GM19043 (cell line): ENCODE measurements at regions not wholly inside any gene's neighbourhood (a gene's known extent, or its start where the extent isn't known, plus 50 kb on each side); places are given as distances from the start of the nearest gene placed in this dataset.
"Not testable (repeated sequence)": the region's sequence is repeated elsewhere in the genome, so short reads cannot be mapped to it uniquely, and the experiment has no call there.

Experiments used
- ATAC-seq: cut with Tn5 transposase; IDR thresholded peaks from one replicate; pipeline ENCODE4 v1.9.1; 2021; ENCODE audit warnings: low read depth; ENCODE audit not compliant: unreplicated experiment

DNA sequence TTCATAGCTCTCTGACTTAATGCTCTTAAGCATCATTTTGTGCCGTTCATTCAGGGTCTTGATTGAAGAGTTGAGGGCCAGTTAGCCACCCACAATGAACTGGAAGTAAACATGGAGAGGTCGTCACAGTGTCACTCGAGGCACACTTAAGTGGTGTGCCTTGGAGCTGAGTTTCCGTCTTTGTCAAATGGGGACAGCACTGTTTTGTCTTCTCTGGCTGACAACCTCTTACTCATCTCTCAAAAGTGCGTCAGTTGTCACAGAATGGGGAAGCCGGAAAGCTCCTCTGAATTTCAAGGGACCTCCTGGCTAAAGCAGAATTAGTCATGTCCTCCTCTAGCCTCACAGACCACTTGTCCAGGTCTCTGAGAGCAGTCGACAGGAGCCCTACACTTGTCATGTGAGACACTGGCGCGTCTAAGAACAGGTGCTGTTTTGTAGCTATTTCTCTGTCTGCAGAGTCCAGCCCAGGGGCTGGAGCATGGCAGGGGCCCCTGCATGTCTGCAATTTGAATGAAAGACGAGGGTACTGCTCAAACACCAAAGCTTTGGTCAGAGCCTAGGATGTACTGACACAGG is 231.5 kb downstream of the NPIPA7 start:
- ATAC-seq = not testable (repeated sequence)

DNA sequence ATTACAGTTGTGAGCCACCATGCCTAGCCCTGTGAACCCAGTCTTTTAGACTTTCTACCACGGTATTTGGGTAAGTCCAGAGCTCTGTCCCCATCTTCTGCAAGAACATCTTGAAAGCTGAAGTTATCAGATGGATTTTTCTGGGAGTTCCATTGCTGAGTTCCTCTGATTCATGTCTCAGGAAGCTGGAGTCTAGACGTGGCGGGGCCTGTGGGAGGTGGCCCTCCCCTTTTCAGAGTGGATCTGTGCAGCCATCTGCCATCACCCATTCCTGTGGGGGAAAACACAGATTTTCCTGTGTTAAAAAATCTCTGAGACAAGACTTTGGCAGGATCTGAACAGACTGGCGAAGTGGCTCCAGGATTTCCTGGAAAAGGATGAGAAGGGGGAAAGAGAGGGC is 234.3 kb downstream of the NPIPA7 start:
- not testable (repeated sequence) for ATAC-seq

DNA sequence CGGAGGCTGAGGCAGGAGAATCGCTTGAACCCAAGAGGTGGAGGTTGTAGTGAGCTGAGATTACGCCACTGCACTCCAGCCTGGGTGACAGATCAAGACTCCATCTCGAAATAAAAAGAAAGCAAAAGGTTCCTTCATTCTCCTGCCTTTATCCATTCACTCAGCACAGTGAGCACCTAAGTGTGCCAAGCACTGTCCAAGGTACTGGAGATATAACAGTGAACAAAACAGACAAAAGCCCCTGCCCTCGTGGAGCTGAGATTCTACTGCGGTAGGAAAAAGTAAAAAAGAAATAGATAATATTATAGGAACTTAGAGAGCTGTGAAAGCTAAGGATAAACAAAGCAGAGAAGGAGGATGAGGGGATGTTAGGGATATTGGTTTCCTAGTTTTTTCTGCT is 235.5 kb downstream of the NPIPA7 start:
- not testable (repeated sequence) for ATAC-seq

DNA sequence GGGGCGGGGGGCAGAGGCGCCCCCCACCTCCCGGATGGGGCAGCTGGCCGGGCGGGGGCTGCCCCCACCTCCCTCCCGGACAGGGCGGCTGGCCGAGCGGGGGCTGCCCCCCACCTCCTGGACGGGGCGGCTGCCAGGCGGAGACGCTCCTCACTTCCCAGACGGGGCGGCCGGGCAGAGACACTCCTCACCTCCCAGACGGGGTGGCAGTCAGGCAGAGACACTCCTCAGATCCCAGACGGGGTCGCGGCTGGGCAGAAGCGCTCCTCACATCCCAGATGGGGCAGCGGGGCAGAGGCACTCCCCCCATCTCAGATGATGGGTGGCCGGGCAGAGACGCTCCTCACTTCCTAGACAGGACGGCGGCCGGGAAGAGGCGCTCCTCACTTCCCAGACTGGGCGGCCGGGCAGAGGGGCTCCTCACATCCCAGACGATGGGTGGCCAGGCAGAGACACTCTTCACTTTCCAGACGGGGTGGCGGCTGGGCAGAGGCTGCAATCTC is 240.1 kb downstream of the NPIPA7 start:
- not testable (repeated sequence) for ATAC-seq

DNA sequence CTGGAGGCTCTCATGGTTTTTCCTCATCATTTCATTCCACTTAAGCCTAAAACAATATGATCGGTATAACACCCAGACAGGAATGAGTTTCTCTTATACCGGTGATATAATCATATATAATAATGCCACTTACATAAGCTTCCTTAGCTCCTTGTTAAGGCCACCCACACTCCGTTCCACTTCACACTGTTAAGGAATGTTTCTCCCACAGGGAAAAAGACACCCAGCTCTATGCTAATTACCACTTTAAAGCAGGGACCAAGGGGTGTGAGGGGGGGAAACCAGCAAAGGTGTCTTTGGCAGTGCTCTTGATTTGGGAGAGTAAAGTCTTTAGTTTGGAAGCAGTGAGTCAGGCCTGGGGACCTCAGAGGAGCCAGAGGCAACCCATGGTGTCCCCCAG is 245.4 kb downstream of the NPIPA7 start:
- ATAC-seq = not testable (repeated sequence)

DNA sequence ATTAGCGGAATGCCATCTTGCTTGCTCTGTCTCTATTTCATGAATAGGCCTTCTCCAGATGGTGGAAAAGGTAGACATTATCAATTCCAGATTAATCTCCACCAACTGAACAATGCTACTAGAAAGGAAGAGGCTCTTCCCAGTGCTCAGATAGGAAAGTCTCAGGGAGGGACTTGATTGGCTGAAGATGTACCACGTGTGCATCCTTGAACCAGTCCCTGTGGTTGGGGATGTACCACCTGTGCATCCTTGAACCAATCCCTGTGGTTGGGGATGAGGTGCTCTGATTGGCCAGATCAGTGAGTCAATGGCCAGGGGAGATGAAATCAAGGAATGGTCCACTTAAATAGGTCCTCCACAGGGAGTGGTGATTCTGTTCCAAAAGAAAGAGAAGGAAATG is 246.2 kb downstream of the NPIPA7 start:
- not testable (repeated sequence) for ATAC-seq

DNA sequence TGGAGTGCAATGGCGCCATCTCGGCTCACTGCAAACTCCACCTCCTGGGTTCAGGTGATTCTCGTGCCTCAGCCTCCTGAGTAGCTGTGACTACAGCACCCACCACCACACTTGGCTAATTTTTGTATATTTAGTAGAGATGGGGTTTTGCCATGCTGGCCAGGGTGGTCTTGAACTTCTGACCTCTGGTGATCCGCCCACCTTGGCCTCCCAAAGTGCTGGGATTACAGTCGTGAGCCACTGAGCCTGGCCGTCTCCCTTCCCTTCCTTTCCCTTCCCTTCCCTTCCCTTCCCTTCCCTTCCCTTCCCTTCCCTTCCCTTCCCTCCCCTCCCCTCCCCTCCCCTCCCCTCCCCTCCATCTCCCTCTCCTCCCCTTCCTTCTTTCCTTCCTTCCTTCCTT is 248.9 kb downstream of the NPIPA7 start:
- ATAC-seq = not testable (repeated sequence)

DNA sequence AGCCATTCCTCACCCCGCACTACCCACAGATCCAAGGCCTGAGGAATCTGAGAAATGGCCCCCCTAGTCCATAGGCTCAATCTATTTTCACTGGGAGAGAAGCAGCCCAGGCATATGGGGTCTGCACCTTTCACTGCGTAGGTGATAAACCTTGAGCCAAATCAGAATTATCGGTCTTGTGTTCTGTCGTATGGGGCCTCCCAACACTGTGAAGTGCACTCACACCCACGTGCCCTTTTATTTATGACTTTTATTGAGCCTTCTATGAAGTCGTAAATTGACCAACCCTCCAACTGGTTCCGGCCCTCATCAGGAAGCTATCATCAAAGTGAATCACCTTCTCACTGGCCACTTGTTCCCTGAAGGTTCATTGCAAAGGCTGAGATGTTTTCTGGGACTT is 259.3 kb downstream of the NPIPA7 start:
- ATAC-seq = not testable (repeated sequence)

DNA sequence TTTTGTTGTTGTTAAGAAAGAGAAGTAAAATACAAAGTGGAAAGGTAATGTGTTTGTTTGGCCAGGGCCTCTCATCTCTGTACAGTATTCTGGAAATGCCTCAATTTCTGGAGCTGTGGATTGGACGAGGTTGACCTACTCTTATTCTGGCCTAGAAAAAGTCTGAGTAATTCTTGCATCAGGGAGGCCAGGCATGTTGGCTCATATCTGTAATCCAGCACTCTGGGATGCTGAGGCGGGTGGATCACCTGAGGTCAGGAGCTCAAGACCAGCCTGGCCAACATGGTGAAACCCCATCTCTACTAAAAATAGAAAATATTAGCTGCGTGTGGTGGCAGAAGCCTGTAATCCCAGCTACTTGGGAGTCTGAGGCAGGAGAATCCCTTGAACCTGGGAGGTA is 259.8 kb downstream of the NPIPA7 start:
- not testable (repeated sequence) for ATAC-seq

DNA sequence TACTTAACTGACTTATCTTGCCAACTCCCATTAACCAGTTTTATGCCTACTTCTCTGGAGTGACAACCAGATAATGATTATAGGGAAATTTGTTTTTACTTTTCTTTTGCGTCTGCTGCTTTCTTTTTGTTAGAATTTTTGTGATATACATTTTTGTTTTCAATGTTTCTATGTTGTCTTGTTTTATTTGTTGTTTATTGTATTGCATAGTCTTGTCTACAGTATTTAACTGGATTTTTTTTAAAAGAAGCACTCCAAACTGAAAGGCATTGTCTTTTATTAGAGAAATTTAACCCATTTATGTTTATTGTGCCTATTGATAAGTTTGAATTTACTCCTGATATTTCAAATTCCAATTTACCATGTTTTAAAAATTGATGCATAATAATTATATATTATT is 264.9 kb downstream of the NPIPA7 start:
- not testable (repeated sequence) for ATAC-seq

DNA sequence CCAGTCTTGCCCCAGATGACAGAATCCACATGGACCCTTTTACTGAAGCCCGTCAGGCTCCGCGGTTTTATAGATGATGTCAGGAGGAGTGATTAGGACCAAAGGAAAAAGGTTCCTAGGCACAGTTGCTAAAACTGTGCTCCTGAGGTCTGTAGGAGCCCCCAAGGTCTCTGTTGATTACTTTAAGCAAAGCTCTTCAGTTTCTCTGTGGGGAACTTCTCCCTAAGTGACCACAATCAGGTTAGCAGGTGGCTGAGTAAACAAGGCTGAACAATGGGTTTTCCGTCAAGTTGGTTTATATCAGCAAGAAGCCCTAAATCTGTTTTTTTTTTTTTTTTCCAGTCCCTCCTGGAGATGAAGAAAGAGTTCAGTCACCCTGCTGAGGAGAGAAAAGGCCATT is 269.1 kb downstream of the NPIPA7 start:
- not testable (repeated sequence) for ATAC-seq

DNA sequence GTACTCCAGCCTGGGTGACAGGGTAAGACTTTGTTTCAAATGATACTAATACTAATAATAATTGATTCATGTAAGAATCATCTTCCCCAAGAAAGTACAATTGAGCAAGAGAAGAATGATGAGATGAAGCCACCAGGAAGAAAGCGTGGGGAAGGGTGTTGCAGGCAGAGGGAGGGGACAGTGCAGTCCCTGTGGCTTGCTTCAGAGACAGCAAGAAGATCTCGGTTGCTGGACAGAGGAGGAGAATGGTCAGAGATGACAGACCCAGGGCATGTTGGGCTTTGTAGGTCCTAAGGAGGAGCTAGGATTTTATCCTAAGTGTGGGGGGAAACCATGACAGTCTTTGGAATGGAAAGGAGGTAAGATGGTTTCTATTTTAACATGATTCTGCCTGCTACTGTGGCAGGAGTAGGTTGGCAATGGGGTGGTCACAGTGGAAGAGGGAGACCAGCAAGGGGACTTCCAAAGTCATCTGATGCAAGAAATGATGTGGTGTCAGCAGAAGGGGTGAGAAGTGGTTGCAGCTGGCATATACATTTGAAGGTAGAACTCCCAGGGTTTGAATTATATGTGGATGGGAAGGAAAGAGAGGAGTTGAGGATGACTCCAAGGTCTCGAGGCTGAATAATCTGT is 293.4 kb downstream of the NPIPA7 start:
- ATAC-seq = not testable (repeated sequence)

DNA sequence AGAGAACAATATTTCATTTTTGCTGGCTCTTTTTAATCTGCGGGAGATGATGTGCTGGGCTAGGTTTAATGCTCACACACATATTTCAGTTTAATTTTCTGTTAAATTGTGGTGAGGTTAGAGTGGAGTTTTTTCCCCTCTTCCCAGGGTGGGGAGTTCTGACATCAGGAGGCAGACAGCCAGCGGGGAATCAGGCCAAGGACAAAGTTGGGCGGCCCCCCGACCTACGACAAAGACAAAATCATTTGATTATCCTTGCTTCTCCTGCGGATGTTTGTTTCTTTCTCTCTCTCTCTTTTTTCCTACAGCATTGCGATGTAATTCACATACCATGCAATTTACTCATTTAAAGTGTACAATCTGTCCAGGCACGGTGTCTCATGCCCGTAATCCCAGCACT is 295.9 kb downstream of the NPIPA7 start:
- not testable (repeated sequence) for ATAC-seq

DNA sequence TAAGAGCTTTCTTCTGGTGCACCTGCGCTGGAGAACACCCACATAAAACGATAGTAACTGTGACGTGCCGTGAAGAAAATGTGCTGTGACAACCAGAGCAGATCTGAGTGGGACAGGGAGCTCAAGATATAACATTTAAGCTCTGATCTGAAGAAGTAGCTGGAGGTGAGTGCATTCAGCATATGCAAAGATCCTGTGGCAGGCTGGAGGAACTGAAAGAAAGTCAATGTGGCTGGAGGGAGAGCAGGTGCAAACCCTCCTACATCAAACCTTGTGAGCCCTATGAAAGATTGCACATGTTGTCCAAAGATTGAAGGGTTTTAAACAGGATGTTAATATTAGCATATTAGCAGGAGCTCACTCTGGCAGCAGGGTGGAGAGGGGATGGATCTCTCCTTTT is 342.9 kb downstream of the NPIPA7 start:
- ATAC-seq = not testable (repeated sequence)

DNA sequence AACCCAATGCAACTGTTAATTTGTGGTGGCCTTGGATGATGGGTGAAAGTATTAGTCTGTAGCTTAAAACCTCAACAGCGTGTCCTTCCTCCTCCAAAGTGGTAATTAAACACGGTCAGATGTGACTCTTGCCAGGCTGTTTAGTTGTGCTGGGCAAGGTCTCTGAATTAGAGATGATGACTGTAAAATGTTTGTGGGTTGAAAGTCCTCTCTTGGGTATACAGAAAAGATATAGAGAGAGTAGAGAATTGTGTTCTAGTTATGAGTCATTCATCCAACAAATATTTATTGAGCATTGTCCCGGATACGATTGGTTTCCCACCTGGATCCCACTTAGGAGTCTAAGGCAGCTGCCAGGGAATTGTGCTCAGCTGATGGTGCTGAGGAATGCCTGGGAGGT is 343.7 kb downstream of the NPIPA7 start:
- ATAC-seq = not testable (repeated sequence)

DNA sequence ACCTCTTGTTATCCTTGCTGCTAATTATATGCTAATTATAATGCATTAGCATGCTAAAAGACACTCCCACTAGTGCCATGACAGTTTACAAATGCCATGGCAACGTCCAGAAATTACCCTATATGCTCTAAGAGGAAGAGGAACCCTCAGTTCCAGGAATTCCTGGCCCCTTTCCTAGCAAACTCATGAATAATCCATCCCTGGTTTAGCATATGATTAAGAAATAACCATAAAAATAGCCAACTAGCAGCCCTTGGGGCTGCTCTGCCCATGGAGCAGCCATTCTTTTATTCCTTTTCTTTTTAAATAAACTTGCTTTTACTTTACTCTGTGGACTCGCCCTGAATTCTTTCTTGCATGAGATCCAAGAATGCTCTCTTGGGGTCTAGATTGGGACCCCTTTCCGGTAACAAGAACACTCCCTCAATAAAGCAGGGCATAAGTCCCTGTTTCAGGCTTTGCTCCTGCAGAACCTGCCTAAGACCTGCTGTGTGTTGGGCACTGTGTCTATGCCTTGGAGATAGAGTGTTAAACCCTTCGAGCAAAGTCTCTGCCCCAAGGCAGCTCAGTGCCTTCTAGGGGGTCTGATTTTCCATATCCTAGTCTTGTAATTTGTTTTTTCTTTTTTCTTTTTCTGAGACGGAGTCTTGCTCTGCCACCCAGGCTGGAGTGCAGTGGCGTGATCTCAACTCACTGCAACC is 345.0 kb downstream of the NPIPA7 start:
- ATAC-seq = not testable (repeated sequence)

DNA sequence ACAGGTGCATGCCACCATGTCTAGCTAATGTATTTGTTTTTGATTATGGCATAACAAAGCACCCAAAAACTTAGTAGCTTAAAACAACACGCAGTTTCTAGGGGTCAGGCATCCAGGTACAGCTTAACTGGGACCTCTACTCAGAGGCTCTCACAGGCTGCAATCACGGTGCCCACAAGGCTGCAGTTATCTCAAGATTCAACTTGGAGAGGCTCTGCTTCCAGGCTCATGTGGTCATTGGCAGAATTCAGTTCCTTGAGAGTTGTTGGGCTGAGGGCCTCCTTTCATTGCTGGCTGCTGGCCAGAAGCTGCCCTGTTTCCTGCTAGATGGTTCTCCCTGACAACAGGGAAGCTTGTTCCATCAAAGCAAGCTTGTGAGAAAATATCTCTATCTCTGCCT is 348.1 kb downstream of the NPIPA7 start:
- ATAC-seq = not testable (repeated sequence)

DNA sequence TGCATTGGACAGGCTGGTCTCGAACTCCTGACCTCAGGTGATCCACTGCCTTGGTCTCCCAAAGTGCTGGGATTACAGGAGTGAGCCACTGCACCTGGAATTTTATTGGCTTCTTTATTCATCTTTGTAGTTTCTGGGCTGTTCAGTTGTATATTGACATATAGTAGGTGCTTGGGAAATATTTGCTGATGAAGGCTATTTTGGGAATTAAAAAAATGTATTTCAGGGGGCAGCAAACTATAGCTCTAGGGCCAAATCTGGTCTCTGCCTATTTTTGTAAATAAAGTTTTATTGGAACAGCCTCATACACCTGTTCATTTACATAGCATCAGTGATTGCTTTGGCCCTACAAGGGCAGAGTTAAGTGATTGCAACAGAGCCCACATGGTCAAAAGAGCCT is 363.6 kb downstream of the NPIPA7 start:
- ATAC-seq = not testable (repeated sequence)

DNA sequence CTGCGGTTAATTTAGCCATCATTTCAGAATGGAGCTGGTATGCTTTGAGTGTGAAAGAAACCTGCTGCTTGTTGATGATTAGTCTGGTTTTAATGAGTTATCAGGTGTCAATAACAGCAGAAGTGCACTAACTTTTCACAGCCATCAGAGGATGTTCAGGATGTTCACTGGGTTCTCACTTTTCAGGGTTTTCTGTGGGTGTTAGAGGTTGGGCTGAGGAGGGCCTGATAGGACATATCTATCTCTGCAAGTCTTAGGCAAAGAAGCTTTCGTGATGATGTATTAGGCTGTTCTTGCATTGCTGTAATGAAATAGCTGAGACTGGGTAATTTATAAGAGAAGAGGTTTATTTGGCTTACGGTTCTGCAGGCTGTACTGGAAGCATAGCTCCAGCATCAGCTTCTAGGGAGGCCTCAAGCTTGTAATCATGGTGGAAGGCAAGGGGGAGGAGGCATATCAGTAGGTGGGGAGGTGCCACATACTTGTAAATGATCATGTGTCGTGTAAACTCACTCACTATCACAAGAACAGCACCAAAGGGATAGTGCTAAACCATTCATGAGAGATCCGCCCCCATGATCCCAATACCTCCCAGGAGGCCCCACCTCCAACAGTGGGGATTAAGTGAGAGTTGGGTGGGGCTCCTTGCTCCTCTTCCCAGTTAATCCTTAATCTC is 376.2 kb downstream of the NPIPA7 start:
- not testable (repeated sequence) for ATAC-seq

DNA sequence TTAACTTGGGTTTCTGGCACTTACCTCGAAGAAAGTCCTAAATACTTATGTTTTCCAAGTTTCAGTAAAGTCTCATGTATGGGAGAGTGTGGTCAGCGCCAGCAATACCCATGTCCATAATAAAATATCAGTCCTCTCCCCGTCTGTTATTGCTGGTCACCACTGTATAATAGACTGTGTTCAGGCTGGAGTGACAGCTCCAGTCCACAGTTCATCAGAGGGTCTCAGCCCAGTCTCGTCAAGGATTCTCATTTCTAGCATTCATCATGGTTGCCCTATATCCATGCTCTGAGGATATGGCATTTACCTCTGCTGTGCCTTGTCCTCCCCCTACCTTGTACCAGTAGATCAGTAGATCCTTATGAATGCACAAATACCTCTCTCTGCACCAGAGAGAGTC is 384.5 kb downstream of the NPIPA7 start:
- no peak for ATAC-seq

DNA sequence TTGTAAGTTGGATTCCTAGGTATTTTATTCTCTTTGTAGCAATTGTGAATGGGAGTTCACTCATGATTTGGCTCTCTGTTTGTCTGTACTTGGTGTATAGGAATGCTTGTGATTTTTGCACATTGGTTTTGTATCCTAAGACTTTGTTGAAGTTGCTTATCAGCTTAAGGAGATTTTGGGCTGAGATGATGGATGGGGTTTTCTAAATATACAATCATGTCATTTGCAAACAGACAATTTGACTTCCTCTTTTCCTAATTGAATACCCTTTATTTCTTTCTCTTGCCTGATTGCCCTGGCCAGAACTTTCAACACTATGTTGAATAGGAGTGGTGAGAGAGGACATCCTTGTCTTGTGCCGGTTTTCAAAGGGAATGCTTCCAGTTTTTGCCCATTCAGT is 391.8 kb downstream of the NPIPA7 start:
- ATAC-seq = not testable (repeated sequence)
